BJ (cell line): ENCODE measurements at regions not wholly inside any gene's neighbourhood (a gene's known extent, or its start where the extent isn't known, plus 50 kb on each side); places are given as distances from the start of the nearest gene placed in this dataset.

Source experiments
- CTCF ChIA-PET: fragments of 350-600 bp; formaldehyde crosslinking; extraction: SDS; loops from one replicate; lab custom pipeline; 2021; ENCODE audit warnings: antibody characterized with exemption, inconsistent platforms; lab: Yijun Ruan, JAX
- POLR2A ChIA-PET: fragments of 300-600 bp; sonication (Branson Sonifier 250); formaldehyde crosslinking; extraction: SDS; loops from one replicate; lab custom pipeline; 2021; ENCODE audit warnings: antibody characterized with exemption; lab: Charles Lee
- DNase-seq: peaks from one replicate; pipeline ENCODE4 v3.0.0-alpha.2; 2011; ENCODE audit warnings: low read depth
- H3K27me3 ChIP-seq: 2 replicates; pipeline ENCODE4 v1.6.0; 2011; ENCODE audit warnings: low read length; ENCODE audit not compliant: control insufficient read depth, insufficient read depth
- H3K36me3 ChIP-seq: 2 replicates; pipeline ENCODE4 v1.5.1; 2011; ENCODE audit warnings: low read length; ENCODE audit not compliant: control insufficient read depth, insufficient read depth
- H3K4me3 ChIP-seq: 2 replicates; pipeline ENCODE4 v1.5.1; 2011; ENCODE audit warnings: low read depth, mild to moderate bottlenecking, control low read depth, low read length
- CTCF ChIP-seq: IDR thresholded peaks from 2 replicates; pipeline ENCODE4 v1.5.1; 2011; ENCODE audit warnings: low read depth, mild to moderate bottlenecking, control low read depth, inconsistent platforms, low read length, moderate library complexity; ENCODE audit not compliant: insufficient read depth

- CTCF ChIA-PET = interaction anchor here (1.1 kb wide), 1 partner anchor 14 kb away, joined by 4 read pairs; no protein-coding TSS in a partner anchor
- H3K4me3 ChIP-seq = no peak overlapping the region
- DNase-seq = no peak
- no peak for TF ChIP-seq CTCF
- H3K27me3 ChIP-seq = no peaks in the 10 kb centered on the region
- POLR2A ChIA-PET = no interaction called here
- H3K36me3 ChIP-seq = no peaks in the 10 kb centered on the region
Measured at GRCh38 chr16:64724339-64724738, 397.5 kb downstream of the CDH11 start.

- Histone ChIP-seq H3K4me3 (no peak overlapping the region), H3K36me3 (no peaks in the 10 kb centered on the region), H3K27me3 (no peaks in the 10 kb centered on the region; the same call in 1 of the 2 replicates)
- POLR2A ChIA-PET = no interaction called here
- CTCF ChIA-PET = no interaction called here
- DNase-seq = no peak
- TF ChIP-seq CTCF = no peak
Measured at GRCh38 chr16:64718486-64718885, 403.4 kb downstream of the CDH11 start.

- H3K36me3 ChIP-seq = no peaks in the 10 kb centered on the region
- no peak overlapping the region for H3K4me3 ChIP-seq
- no peak for DNase-seq
- POLR2A ChIA-PET = no interaction called here
- CTCF ChIA-PET = no interaction called here
- TF ChIP-seq CTCF = no peak
- no peaks in the 10 kb centered on the region; the same call in 1 of the 2 replicates for H3K27me3 ChIP-seq
Measured at GRCh38 chr16:64717871-64718270, 404.0 kb downstream of the CDH11 start.

- no peak for DNase-seq
- H3K36me3 ChIP-seq = no peaks in the 10 kb centered on the region
- no peaks in the 10 kb centered on the region; the same call in 1 of the 2 replicates for H3K27me3 ChIP-seq
- ChIA-PET CTCF (no interaction called here), POLR2A (no interaction called here)
- no peak for TF ChIP-seq CTCF
- H3K4me3 ChIP-seq = no peak overlapping the region
Measured at GRCh38 chr16:64715624-64716023, 406.2 kb downstream of the CDH11 start.

- no peak for DNase-seq
Measured at GRCh38 chr16:64712026-64712425, 409.8 kb downstream of the CDH11 start.

More at GRCh38 chr16:64712026-64712425, 409.8 kb downstream of the CDH11 start:
- Histone ChIP-seq H3K4me3 (no peak overlapping the region), H3K36me3 (no peaks in the 10 kb centered on the region), H3K27me3 (no peaks in the 10 kb centered on the region; the same call in 1 of the 2 replicates)
- no peak for TF ChIP-seq CTCF
- ChIA-PET POLR2A (no interaction called here), CTCF (interaction anchor here (0.6 to 1.3 kb wide), 2 partner anchors 11 to 254 kb away, joined by 3 read pairs; no protein-coding TSS in a partner anchor)
